ENCODE measurements at regions not wholly inside any gene's neighbourhood (a gene's known extent, or its start where the extent isn't known, plus 50 kb on each side); places are given as distances from the start of the nearest gene placed in this dataset.

GRCh38 chr2:120547662-120548061, 188.0 kb upstream of the GLI2 start:
- Histone ChIP-seq H2BK12ac (ENCODE audit: insufficient read length, low read depth, low read length) (no peak overlapping the region), H4K8ac (replicated peaks; ENCODE audit: insufficient read length, low read depth, low read length) (no peak overlapping the region), H2BK120ac (ENCODE audit: low read depth, low read length, poor library complexity, severe bottlenecking) (no peak overlapping the region), H2AFZ (ENCODE audit: low read length) (no peak overlapping the region), H3K9ac (ENCODE audit: extremely low read depth, insufficient read length, low read length) (no peak overlapping the region), H3K4me1 (ENCODE audit: insufficient read depth, low read length) (no peaks in the 10 kb centered on the region), H3K23me2 (ENCODE audit: insufficient read length, low read depth, low read length, poor library complexity, severe bottlenecking) (no peaks in the 10 kb centered on the region), H3K18ac (ENCODE audit: insufficient read length, low read depth, low read length) (no peak overlapping the region), H2BK5ac (ENCODE audit: insufficient read length, low read length) (no peak overlapping the region), H3K4me2 (ENCODE audit: insufficient read depth, insufficient read length, low read length) (no peak overlapping the region), H3K9me3 (ENCODE audit: control insufficient read depth, low read depth, low read length) (no peaks in the 10 kb centered on the region), H3K79me2 (ENCODE audit: insufficient read depth, low read length) (no peaks in the 10 kb centered on the region), H3K79me1 (ENCODE audit: insufficient read depth, low read depth, low read length, poor library complexity, severe bottlenecking) (no peaks in the 10 kb centered on the region), H2BK20ac (ENCODE audit: low read depth, low read length, poor library complexity, severe bottlenecking) (no peak overlapping the region), H3K23ac (ENCODE audit: insufficient read length, low read depth, low read length) (no peak overlapping the region), H3K56ac (ENCODE audit: insufficient read length, low read depth, low read length) (no peak overlapping the region), H3K4ac (ENCODE audit: low read depth, low read length) (no peak overlapping the region), H4K20me1 (ENCODE audit: control insufficient read depth, insufficient read depth, insufficient read length) (no peaks in the 10 kb centered on the region), H4K5ac (ENCODE audit: insufficient read length, low read depth, low read length) (no peak overlapping the region), H2AK5ac (ENCODE audit: insufficient read length, low read length) (no peak overlapping the region), H4K91ac (ENCODE audit: insufficient read length, low read depth, low read length) (no peak overlapping the region), H2BK15ac (ENCODE audit: low read depth, low read length) (no peak overlapping the region), H3K14ac (ENCODE audit: insufficient read depth, low read length) (no peak overlapping the region), H3K27me3 (ENCODE audit: insufficient read depth, low read length) (no peaks in the 10 kb centered on the region; the same call in 1 of the 2 replicates), H3T11ph (ENCODE audit: low read length) (no peak overlapping the region), H3K27ac (ENCODE audit: insufficient read length, low read depth, low read length) (no peak overlapping the region)
- H3K4me1 Mint-ChIP-seq = peaks cover 14 to 27% of the 10 kb centered on the region in 2 experiments
- no peak overlapping the region for H3K27ac Mint-ChIP-seq
- TF ChIP-seq, protein P1, sequence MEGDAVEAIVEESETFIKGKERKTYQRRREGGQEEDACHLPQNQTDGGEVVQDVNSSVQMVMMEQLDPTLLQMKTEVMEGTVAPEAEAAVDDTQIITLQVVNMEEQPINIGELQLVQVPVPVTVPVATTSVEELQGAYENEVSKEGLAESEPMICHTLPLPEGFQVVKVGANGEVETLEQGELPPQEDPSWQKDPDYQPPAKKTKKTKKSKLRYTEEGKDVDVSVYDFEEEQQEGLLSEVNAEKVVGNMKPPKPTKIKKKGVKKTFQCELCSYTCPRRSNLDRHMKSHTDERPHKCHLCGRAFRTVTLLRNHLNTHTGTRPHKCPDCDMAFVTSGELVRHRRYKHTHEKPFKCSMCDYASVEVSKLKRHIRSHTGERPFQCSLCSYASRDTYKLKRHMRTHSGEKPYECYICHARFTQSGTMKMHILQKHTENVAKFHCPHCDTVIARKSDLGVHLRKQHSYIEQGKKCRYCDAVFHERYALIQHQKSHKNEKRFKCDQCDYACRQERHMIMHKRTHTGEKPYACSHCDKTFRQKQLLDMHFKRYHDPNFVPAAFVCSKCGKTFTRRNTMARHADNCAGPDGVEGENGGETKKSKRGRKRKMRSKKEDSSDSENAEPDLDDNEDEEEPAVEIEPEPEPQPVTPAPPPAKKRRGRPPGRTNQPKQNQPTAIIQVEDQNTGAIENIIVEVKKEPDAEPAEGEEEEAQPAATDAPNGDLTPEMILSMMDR (conservative IDR thresholded peaks at IDR 0.05) = no peak
- no peaks in the 10 kb centered on the region for H3K36me3 Mint-ChIP-seq (ENCODE audit: insufficient read depth in 1 of 3, low read depth in 3 of 3)
- H3K9me3 Mint-ChIP-seq = no peaks in the 10 kb centered on the region
- no CpG with 5 or more reads among the region's 1 CpG for WGBS (ENCODE audit: extremely low coverage, insufficient read length, low lambda C conversion rate)
- H3K4me3 Mint-ChIP-seq = no peak overlapping the region
- H3K27me3 Mint-ChIP-seq (ENCODE audit: low read depth) = peaks cover 91% of the 10 kb centered on the region
- DNase-seq = no peak

Measured in H9 (cell line).